Sigmoid colon (tissue), 4 donors: ENCODE measurements at regions not wholly inside any gene's neighbourhood (a gene's known extent, or its start where the extent isn't known, plus 50 kb on each side); places are given as distances from the start of the nearest gene placed in this dataset.

ENCODE experiments used
- POLR2A ChIP-seq, 2 donors: fragments of 450-650 bp; IDR thresholded peaks; one replicate each; pipeline ENCODE4 v1.6.1; 2016; ENCODE audit warnings: antibody characterized with exemption in 2 of 2, mild to moderate bottlenecking in 2 of 2, moderate library complexity in 2 of 2
- POLR2AphosphoS5 ChIP-seq, 4 donors: sonication (generic); formaldehyde crosslinking; IDR thresholded peaks; one replicate each; pipeline ENCODE4 v1.6.1; 2017; ENCODE audit warnings: antibody characterized with exemption in 4 of 4
- TF ChIP-seq, protein P1 (sequence below), 4 experiments: fragments of 450-650 bp in 3 of 4; fragments of 200-600 bp in 1 of 4; IDR thresholded peaks; one replicate each; pipeline ENCODE4 v1.5.1; 2016 to 2019; ENCODE audit warnings: antibody characterized with exemption in 4 of 4, mild to moderate bottlenecking in 3 of 4, moderate library complexity in 2 of 4

DNA sequence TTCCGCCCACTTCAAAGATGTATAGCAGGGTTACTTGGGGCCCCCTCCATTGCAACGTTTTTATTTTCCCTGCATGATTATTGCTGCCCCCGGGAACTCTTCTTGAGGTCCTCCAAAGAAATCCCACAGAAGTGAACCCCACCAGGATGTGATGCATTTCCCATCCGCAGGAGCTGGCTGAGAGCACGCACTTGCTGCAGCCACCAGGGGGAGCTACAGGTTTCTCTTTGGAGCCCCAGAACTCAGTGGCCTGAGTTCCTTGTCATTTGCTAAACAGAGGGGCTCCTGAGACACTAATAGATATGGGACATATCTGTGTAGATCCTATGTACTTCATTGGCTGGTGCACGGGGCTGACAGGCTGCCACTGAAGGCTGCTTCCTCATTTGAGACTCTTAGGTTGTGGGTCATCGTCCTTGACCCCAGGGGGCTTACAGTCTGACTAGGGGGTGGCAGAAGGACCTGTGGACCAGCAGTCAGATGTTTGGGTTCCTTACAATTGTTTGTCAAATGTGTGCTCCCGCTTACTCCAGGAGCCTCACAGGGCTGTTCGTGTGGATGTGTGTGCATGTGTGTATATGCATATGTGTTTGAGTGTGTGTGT, 52.3 kb upstream of the ENO4 start:
- TF ChIP-seq POLR2AphosphoS5 (IDR thresholded peaks at IDR 0.05) (no peak), POLR2A (IDR thresholded peaks at IDR 0.05) (no peak)
- TF ChIP-seq, protein P1, sequence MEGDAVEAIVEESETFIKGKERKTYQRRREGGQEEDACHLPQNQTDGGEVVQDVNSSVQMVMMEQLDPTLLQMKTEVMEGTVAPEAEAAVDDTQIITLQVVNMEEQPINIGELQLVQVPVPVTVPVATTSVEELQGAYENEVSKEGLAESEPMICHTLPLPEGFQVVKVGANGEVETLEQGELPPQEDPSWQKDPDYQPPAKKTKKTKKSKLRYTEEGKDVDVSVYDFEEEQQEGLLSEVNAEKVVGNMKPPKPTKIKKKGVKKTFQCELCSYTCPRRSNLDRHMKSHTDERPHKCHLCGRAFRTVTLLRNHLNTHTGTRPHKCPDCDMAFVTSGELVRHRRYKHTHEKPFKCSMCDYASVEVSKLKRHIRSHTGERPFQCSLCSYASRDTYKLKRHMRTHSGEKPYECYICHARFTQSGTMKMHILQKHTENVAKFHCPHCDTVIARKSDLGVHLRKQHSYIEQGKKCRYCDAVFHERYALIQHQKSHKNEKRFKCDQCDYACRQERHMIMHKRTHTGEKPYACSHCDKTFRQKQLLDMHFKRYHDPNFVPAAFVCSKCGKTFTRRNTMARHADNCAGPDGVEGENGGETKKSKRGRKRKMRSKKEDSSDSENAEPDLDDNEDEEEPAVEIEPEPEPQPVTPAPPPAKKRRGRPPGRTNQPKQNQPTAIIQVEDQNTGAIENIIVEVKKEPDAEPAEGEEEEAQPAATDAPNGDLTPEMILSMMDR (IDR thresholded peaks at IDR 0.05): peak; percentile 45 to 90 (median 83)
